PC-3 (cell line): ENCODE measurements at regions not wholly inside any gene's neighbourhood (a gene's known extent, or its start where the extent isn't known, plus 50 kb on each side); places are given as distances from the start of the nearest gene placed in this dataset.

Source experiments
- CTCF ChIP-seq: fragments of 300-600 bp; sonication (generic); conservative IDR thresholded peaks from 2 replicates; pipeline ENCODE4 v1.5.1; 2017; ENCODE audit warnings: antibody characterized with exemption, low read depth, mild to moderate bottlenecking, low read length
- EZH2phosphoT487 ChIP-seq: fragments of 300-600 bp; sonication (generic); IDR thresholded peaks from 2 replicates; pipeline ENCODE4 v1.6.1; 2018; ENCODE audit warnings: mild to moderate bottlenecking, antibody characterized with exemption, low read length, borderline replicate concordance

GRCh38 chr1:191648939-191649338 lies 509.3 kb upstream of the RGS18 start:
- TF ChIP-seq CTCF (no peak), EZH2phosphoT487 (no peak)
